Thyroid gland (tissue), 4 donors: ENCODE measurements at regions not wholly inside any gene's neighbourhood (a gene's known extent, or its start where the extent isn't known, plus 50 kb on each side); places are given as distances from the start of the nearest gene placed in this dataset.
A peak's percentile ranks its signal among the peaks of the same experiment; 100 is the strongest.

ENCODE experiments used
- DNase-seq, 2 donors: peaks; one replicate each; pipeline ENCODE4 v3.0.0-alpha.2; 2019
- H3K27ac ChIP-seq, 3 donors: fragments of 200-600 bp; sonication (generic); 1 replicate in 2 of 3; 2 replicates in 1 of 3; pipeline ENCODE4 v1.5.1; 2016 to 2019; ENCODE audit warnings: mild to moderate bottlenecking in 1 of 3, moderate library complexity in 1 of 3
- H3K27me3 ChIP-seq: fragments of 200-600 bp; sonication (generic); one replicate; pipeline ENCODE4 v1.5.1; 2019
- H3K36me3 ChIP-seq, 2 donors: fragments of 200-600 bp; sonication (generic); one replicate each; pipeline ENCODE4 v1.5.1; 2016 to 2019
- H3K4me1 ChIP-seq, 2 donors: fragments of 200-600 bp; sonication (generic); one replicate each; pipeline ENCODE4 v1.5.1; 2017 to 2019
- H3K4me3 ChIP-seq, 3 donors: fragments of 200-600 bp; sonication (generic); replicated peaks in 1 of 3; 1 replicate in 2 of 3; 2 replicates in 1 of 3; pipeline ENCODE4 v1.5.1; 2016; ENCODE audit warnings: mild to moderate bottlenecking in 1 of 3
- H3K9me3 ChIP-seq: fragments of 200-600 bp; sonication (generic); one replicate; pipeline ENCODE4 v1.5.1; 2017
- CTCF ChIP-seq, 6 experiments: fragments of 200-600 bp in 3 of 6; fragments of 450-650 bp in 3 of 6; sonication (generic) in 3 of 6; IDR thresholded peaks; one replicate each; pipeline ENCODE4 v1.5.1; 2016 to 2019; ENCODE audit warnings: antibody characterized with exemption in 6 of 6, mild to moderate bottlenecking in 2 of 6, inconsistent platforms in 1 of 6, moderate library complexity in 1 of 6
- POLR2A ChIP-seq, 2 donors: fragments of 450-650 bp; IDR thresholded peaks; one replicate each; pipeline ENCODE4 v1.6.1; 2017; ENCODE audit warnings: antibody characterized with exemption in 2 of 2, mild to moderate bottlenecking in 2 of 2, moderate library complexity in 1 of 2
- WGBS, 2 donors: methylation state at CpG; one replicate each; pipeline ENCODE4 v1.1.5; 2017; 5-methylcytosine and 5-hydroxymethylcytosine counted together
- intact Hi-C: fragments of 100-400 bp; cut with DNase I; formaldehyde crosslinking; loops from one replicate; pipeline ENCODE4 v1.15.1; 2023

- Histone ChIP-seq H3K9me3 (no peaks in the 10 kb centered on the region), H3K4me1 (no peaks in the 10 kb centered on the region), H3K36me3 (no peaks in the 10 kb centered on the region), H3K4me3 (no peak overlapping the region), H3K27ac (no peak overlapping the region), H3K27me3 (no peaks in the 10 kb centered on the region)
- DNase-seq, result no peak
- 64 to 68% methylated on average over 3 of the region's 3 CpGs for WGBS, 2 donors
- intact Hi-C loops, result no loop called here
- TF ChIP-seq CTCF (IDR thresholded peaks at IDR 0.05) (no peak), POLR2A (IDR thresholded peaks at IDR 0.05) (no peak)
These were observed 407.3 kb upstream of the SGCG start for GRCh38 chr13:22773465-22773864.

GRCh38 chr13:22776394-22777186, 404.2 kb upstream of the SGCG start:
- Histone ChIP-seq H3K36me3 (no peaks in the 10 kb centered on the region), H3K27ac (no peak overlapping the region), H3K27me3 (no peaks in the 10 kb centered on the region), H3K4me1 (no peaks in the 10 kb centered on the region), H3K9me3 (no peaks in the 10 kb centered on the region), H3K4me3 (no peak overlapping the region)
- WGBS, 2 donors, result 80 to 86% methylated on average over 15 of the region's 15 CpGs
- DNase-seq, result no peak
- TF ChIP-seq CTCF (IDR thresholded peaks at IDR 0.05) (no peak), POLR2A (IDR thresholded peaks at IDR 0.05) (no peak)
- intact Hi-C loops, result no loop called here

DNA sequence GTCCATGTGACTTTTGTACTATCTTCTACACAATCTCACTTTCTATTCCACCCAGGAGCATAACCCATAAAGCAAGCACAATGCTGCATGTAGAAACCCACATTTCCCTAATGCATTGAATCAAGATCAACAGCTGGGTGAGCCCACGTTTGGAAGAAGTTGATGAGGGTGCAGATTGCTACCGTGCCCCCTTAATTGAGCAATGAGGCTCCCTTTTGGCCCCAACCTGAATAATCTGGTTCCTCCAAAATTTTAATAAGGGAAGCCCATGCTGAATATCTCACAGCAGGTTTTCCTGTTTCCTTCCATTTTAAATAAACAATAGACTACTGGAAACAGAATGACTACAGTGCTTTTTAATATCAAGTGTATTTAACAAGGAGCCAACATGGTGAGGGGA, 403.6 kb upstream of the SGCG start:
- Histone ChIP-seq H3K27me3 (no peaks in the 10 kb centered on the region), H3K4me1 (no peaks in the 10 kb centered on the region), H3K27ac (no peak overlapping the region), H3K9me3 (no peaks in the 10 kb centered on the region), H3K4me3 (no peak overlapping the region), H3K36me3 (no peaks in the 10 kb centered on the region)
- intact Hi-C loops, result no loop called here
- 68 to 89% methylated on average over 2 of the region's 2 CpGs for WGBS, 2 donors
- TF ChIP-seq CTCF (IDR thresholded peaks at IDR 0.05), result no peak
- TF ChIP-seq POLR2A (IDR thresholded peaks at IDR 0.05), result no peak
- DNase-seq, result no peak

DNA sequence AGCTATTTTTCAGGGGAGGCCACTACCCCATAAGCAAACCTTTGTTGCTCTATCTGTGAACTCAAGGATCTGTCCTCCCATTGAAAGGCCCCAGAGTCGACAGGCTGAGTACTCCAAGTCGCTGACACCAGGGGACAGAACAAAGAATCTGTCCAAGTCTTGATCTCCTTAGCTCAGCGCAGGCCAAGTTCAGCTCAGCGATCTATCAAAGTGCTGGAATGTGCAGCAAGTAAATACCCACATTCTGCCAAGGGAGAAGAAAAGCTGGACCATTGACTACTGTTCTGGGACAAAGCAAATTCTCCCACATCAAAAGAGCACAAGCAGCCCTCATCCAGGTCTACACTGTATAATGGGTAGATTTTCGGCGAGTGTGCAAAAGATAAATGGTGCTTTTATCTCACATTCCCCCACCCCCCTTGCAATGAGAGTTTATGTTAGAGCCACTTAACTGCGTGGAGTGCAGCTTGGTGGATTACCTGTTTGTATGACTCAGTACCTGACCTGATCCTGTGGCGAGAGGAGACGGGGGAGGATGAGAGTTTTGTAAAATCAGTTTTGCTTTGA, 391.7 kb upstream of the SGCG start:
- no peak for TF ChIP-seq POLR2A (IDR thresholded peaks at IDR 0.05)
- TF ChIP-seq CTCF (IDR thresholded peaks at IDR 0.05), result no peak
- no peaks in the 10 kb centered on the region for H3K36me3 ChIP-seq
- 24 to 26% methylated on average over 8 to 9 of the region's 9 CpGs for WGBS, 2 donors
- no peak overlapping the region for H3K27ac ChIP-seq
- H3K4me3 ChIP-seq, result no peak overlapping the region
- no peaks in the 10 kb centered on the region for H3K9me3 ChIP-seq
- peak; percentile 31 to 39 for DNase-seq
- intact Hi-C loops, result no loop called here
- H3K4me1 ChIP-seq, result peaks cover 5 to 10% of the 10 kb centered on the region in 2 donors
- H3K27me3 ChIP-seq, result no peaks in the 10 kb centered on the region

GRCh38 chr13:22789916-22790315, 390.9 kb upstream of the SGCG start:
- Histone ChIP-seq H3K4me1 (peaks cover 5 to 10% of the 10 kb centered on the region in 2 donors), H3K36me3 (no peaks in the 10 kb centered on the region), H3K27ac (no peak overlapping the region), H3K4me3 (no peak overlapping the region), H3K27me3 (no peaks in the 10 kb centered on the region), H3K9me3 (no peaks in the 10 kb centered on the region)
- intact Hi-C loops, result no loop called here
- no peak for TF ChIP-seq CTCF (IDR thresholded peaks at IDR 0.05)
- TF ChIP-seq POLR2A (IDR thresholded peaks at IDR 0.05), result no peak
- 31 to 40% methylated on average over 3 of the region's 3 CpGs for WGBS, 2 donors
- DNase-seq, result peak; percentile 10 to 22
